HCT116 (cell line): ENCODE measurements at regions not wholly inside any gene's neighbourhood (a gene's known extent, or its start where the extent isn't known, plus 50 kb on each side); places are given as distances from the start of the nearest gene placed in this dataset.

Source experiments
- CBX3 ChIP-seq: IDR thresholded peaks from 2 replicates; pipeline ENCODE4 v1.6.1; 2012; ENCODE audit warnings: low read depth
- EZH2phosphoT487 ChIP-seq: fragments of 200-600 bp; IDR thresholded peaks from 2 replicates; pipeline ENCODE4 v1.6.1; 2018; ENCODE audit warnings: antibody characterized with exemption, borderline replicate concordance
- JUND ChIP-seq: IDR thresholded peaks from 2 replicates; pipeline ENCODE4 v1.6.1; 2012
- MAX ChIP-seq: IDR thresholded peaks from 2 replicates; pipeline ENCODE4 v1.6.1; 2012
- POLR2A ChIP-seq: IDR thresholded peaks from 2 replicates; pipeline ENCODE4 v1.7.0; 2011; ENCODE audit warnings: borderline replicate concordance; ENCODE audit not compliant: insufficient read depth, insufficient read length; ENCODE audit errors: extremely low read depth
- POLR2AphosphoS5 ChIP-seq: IDR thresholded peaks from 2 replicates; pipeline ENCODE4 v1.6.1; 2011; ENCODE audit warnings: mild to moderate bottlenecking, low read depth, low read length, moderate library complexity
- SRF ChIP-seq: IDR thresholded peaks from 2 replicates; pipeline ENCODE4 v1.6.1; 2012; ENCODE audit warnings: low read depth
- YY1 ChIP-seq: IDR thresholded peaks from 2 replicates; pipeline ENCODE4 v1.6.1; 2011; ENCODE audit warnings: low read length, low read depth, moderate library complexity, mild to moderate bottlenecking; ENCODE audit not compliant: insufficient replicate concordance; ENCODE audit errors: extremely low read depth
- ZFX ChIP-seq: fragments of 450-650 bp; IDR thresholded peaks from 2 replicates; pipeline ENCODE4 v1.6.1; 2017
- ZNF274 ChIP-seq: fragments of 200-500 bp; sonication (Bioruptor generic); IDR thresholded peaks from 2 replicates; pipeline ENCODE4 v1.6.1; 2014; ENCODE audit warnings: mild to moderate bottlenecking, low read depth, low read length, inconsistent platforms
- TF ChIP-seq, protein P1 (sequence below), 3 experiments: fragments of 200-600 bp in 1 of 3; sonication (generic) in 1 of 3; IDR thresholded peaks in 2 of 3; conservative IDR thresholded peaks in 1 of 3; 2 replicates each; pipeline ENCODE4 v1.5.1; 2012 to 2017; ENCODE audit warnings: low read depth in 2 of 3, low read length in 2 of 3, antibody characterized with exemption in 1 of 3, borderline replicate concordance in 1 of 3, control low read depth in 1 of 3, mild to moderate bottlenecking in 1 of 3, mixed read lengths in 1 of 3, mixed run types in 1 of 3, moderate library complexity in 1 of 3; ENCODE audit not compliant: insufficient read depth in 1 of 3
- TF ChIP-seq, protein P2 (sequence below): IDR thresholded peaks from 2 replicates; pipeline ENCODE4 v1.6.1; 2011; ENCODE audit warnings: mild to moderate bottlenecking, low read length, moderate library complexity; ENCODE audit not compliant: insufficient replicate concordance; ENCODE audit errors: extremely low read depth

GRCh38 chr9:11158063-11158462 lies 545.3 kb upstream of the PTPRD start:
- TF ChIP-seq, protein P1, sequence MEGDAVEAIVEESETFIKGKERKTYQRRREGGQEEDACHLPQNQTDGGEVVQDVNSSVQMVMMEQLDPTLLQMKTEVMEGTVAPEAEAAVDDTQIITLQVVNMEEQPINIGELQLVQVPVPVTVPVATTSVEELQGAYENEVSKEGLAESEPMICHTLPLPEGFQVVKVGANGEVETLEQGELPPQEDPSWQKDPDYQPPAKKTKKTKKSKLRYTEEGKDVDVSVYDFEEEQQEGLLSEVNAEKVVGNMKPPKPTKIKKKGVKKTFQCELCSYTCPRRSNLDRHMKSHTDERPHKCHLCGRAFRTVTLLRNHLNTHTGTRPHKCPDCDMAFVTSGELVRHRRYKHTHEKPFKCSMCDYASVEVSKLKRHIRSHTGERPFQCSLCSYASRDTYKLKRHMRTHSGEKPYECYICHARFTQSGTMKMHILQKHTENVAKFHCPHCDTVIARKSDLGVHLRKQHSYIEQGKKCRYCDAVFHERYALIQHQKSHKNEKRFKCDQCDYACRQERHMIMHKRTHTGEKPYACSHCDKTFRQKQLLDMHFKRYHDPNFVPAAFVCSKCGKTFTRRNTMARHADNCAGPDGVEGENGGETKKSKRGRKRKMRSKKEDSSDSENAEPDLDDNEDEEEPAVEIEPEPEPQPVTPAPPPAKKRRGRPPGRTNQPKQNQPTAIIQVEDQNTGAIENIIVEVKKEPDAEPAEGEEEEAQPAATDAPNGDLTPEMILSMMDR (IDR thresholded peaks at IDR 0.05 in 2 of 3, conservative IDR thresholded peaks at IDR 0.05 in 1 of 3; ENCODE audit: borderline replicate concordance in 1 of 3, insufficient read depth in 1 of 3, low read depth in 2 of 3, low read length in 2 of 3), result no peak
- TF ChIP-seq POLR2AphosphoS5 (no peak), MAX (no peak), CBX3 (no peak), JUND (no peak), SRF (no peak), POLR2A (no peak), EZH2phosphoT487 (no peak), YY1 (no peak), ZNF274 (no peak), ZFX (no peak)
- TF ChIP-seq, protein P2, sequence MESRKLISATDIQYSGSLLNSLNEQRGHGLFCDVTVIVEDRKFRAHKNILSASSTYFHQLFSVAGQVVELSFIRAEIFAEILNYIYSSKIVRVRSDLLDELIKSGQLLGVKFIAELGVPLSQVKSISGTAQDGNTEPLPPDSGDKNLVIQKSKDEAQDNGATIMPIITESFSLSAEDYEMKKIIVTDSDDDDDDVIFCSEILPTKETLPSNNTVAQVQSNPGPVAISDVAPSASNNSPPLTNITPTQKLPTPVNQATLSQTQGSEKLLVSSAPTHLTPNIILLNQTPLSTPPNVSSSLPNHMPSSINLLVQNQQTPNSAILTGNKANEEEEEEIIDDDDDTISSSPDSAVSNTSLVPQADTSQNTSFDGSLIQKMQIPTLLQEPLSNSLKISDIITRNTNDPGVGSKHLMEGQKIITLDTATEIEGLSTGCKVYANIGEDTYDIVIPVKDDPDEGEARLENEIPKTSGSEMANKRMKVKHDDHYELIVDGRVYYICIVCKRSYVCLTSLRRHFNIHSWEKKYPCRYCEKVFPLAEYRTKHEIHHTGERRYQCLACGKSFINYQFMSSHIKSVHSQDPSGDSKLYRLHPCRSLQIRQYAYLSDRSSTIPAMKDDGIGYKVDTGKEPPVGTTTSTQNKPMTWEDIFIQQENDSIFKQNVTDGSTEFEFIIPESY, result no peak
